ENCODE measurements at regions not wholly inside any gene's neighbourhood (a gene's known extent, or its start where the extent isn't known, plus 50 kb on each side); places are given as distances from the start of the nearest gene placed in this dataset.

- TF ChIP-seq EZH2phosphoT487 (IDR thresholded peaks at IDR 0.05; ENCODE audit: low read depth) (no peak), CTCF (IDR thresholded peaks at IDR 0.05; ENCODE audit: low read depth, low read length) (no peak)
- H2AFZ ChIP-seq (ENCODE audit: low read depth, low read length) = no peak overlapping the region
- no peak overlapping the region for H3K4me3 ChIP-seq (ENCODE audit: low read length)
- no peaks in the 10 kb centered on the region for H3K36me3 ChIP-seq (replicated peaks; ENCODE audit: low read depth, low read length)
- H3K79me2 ChIP-seq (ENCODE audit: low read length) = no peaks in the 10 kb centered on the region
- no peak overlapping the region for H3K27ac ChIP-seq (ENCODE audit: low read length)
- H3K4me1 ChIP-seq (ENCODE audit: low read length) = no peaks in the 10 kb centered on the region
- H3K9ac ChIP-seq (ENCODE audit: low read length) = no peak overlapping the region
- H3K4me2 ChIP-seq (ENCODE audit: low read length) = no peak overlapping the region
- H3K9me3 ChIP-seq (ENCODE audit: insufficient read depth, low read length) = no peaks in the 10 kb centered on the region
- H4K20me1 ChIP-seq (ENCODE audit: insufficient read depth, low read length) = no peaks in the 10 kb centered on the region
- H3K27me3 ChIP-seq (ENCODE audit: low read depth, low read length) = no peaks in the 10 kb centered on the region; the same call in 1 of the 2 replicates
Measured at GRCh38 chr5:152136321-152136720, 211.7 kb upstream of the GLRA1 start.

GRCh38 chr5:152135827-152136226, 211.2 kb upstream of the GLRA1 start:
- Histone ChIP-seq H3K27me3 (ENCODE audit: low read depth, low read length) (no peaks in the 10 kb centered on the region; the same call in 1 of the 2 replicates), H3K79me2 (ENCODE audit: low read length) (no peaks in the 10 kb centered on the region), H3K4me3 (ENCODE audit: low read length) (no peak overlapping the region), H3K4me1 (ENCODE audit: low read length) (no peaks in the 10 kb centered on the region), H3K36me3 (replicated peaks; ENCODE audit: low read depth, low read length) (no peaks in the 10 kb centered on the region), H3K9me3 (ENCODE audit: insufficient read depth, low read length) (no peaks in the 10 kb centered on the region), H3K9ac (ENCODE audit: low read length) (no peak overlapping the region), H4K20me1 (ENCODE audit: insufficient read depth, low read length) (no peaks in the 10 kb centered on the region), H3K27ac (ENCODE audit: low read length) (no peak overlapping the region), H2AFZ (ENCODE audit: low read depth, low read length) (no peak overlapping the region), H3K4me2 (ENCODE audit: low read length) (no peak overlapping the region)
- TF ChIP-seq EZH2phosphoT487 (IDR thresholded peaks at IDR 0.05; ENCODE audit: low read depth) (no peak), CTCF (IDR thresholded peaks at IDR 0.05; ENCODE audit: low read depth, low read length) (no peak)

GRCh38 chr5:152125661-152126205, 201.1 kb upstream of the GLRA1 start:
- Histone ChIP-seq H3K4me3 (ENCODE audit: low read length) (no peak overlapping the region), H3K4me2 (ENCODE audit: low read length) (no peak overlapping the region), H3K9me3 (ENCODE audit: insufficient read depth, low read length) (no peaks in the 10 kb centered on the region), H3K27ac (ENCODE audit: low read length) (no peak overlapping the region), H3K27me3 (ENCODE audit: low read depth, low read length) (no peaks in the 10 kb centered on the region; the same call in 1 of the 2 replicates), H3K9ac (ENCODE audit: low read length) (no peak overlapping the region), H3K4me1 (ENCODE audit: low read length) (no peaks in the 10 kb centered on the region), H3K79me2 (ENCODE audit: low read length) (no peaks in the 10 kb centered on the region), H2AFZ (ENCODE audit: low read depth, low read length) (no peak overlapping the region), H4K20me1 (ENCODE audit: insufficient read depth, low read length) (no peaks in the 10 kb centered on the region), H3K36me3 (replicated peaks; ENCODE audit: low read depth, low read length) (no peaks in the 10 kb centered on the region)
- TF ChIP-seq EZH2phosphoT487 (IDR thresholded peaks at IDR 0.05; ENCODE audit: low read depth) = no peak
- no peak for TF ChIP-seq CTCF (IDR thresholded peaks at IDR 0.05; ENCODE audit: low read depth, low read length)

GRCh38 chr5:152124409-152125041, 199.9 kb upstream of the GLRA1 start:
- Histone ChIP-seq H3K9ac (ENCODE audit: low read length) (no peak overlapping the region), H3K4me3 (ENCODE audit: low read length) (no peak overlapping the region), H3K27ac (ENCODE audit: low read length) (no peak overlapping the region), H3K4me2 (ENCODE audit: low read length) (no peak overlapping the region), H3K9me3 (ENCODE audit: insufficient read depth, low read length) (no peaks in the 10 kb centered on the region), H3K36me3 (replicated peaks; ENCODE audit: low read depth, low read length) (no peaks in the 10 kb centered on the region), H3K4me1 (ENCODE audit: low read length) (no peaks in the 10 kb centered on the region), H3K27me3 (ENCODE audit: low read depth, low read length) (no peaks in the 10 kb centered on the region; the same call in 1 of the 2 replicates), H2AFZ (ENCODE audit: low read depth, low read length) (no peak overlapping the region), H4K20me1 (ENCODE audit: insufficient read depth, low read length) (no peaks in the 10 kb centered on the region), H3K79me2 (ENCODE audit: low read length) (no peaks in the 10 kb centered on the region)
- TF ChIP-seq EZH2phosphoT487 (IDR thresholded peaks at IDR 0.05; ENCODE audit: low read depth) (no peak), CTCF (IDR thresholded peaks at IDR 0.05; ENCODE audit: low read depth, low read length) (no peak)

All from OCI-LY3 (cell line).